Activated CD4-positive, alpha-beta memory T cell treated with anti-CD3 and anti-CD28 coated beads, Interleukin-2, amount 10 ng/mL, durations not matched to agents 7 days and 5 days (primary cell): ENCODE measurements at regions not wholly inside any gene's neighbourhood (a gene's known extent, or its start where the extent isn't known, plus 50 kb on each side); places are given as distances from the start of the nearest gene placed in this dataset.
"Not testable (repeated sequence)": the region's sequence is repeated elsewhere in the genome, so short reads cannot be mapped to it uniquely, and the experiment has no call there.

ENCODE experiments used
- CTCF ChIA-PET: fragments of 350-600 bp; sonication (Branson Sonifier 250); formaldehyde crosslinking; loops from one replicate; lab custom pipeline; 2021; ENCODE audit warnings: antibody characterized with exemption, inconsistent platforms; lab: Charles Lee
- POLR2A ChIA-PET: fragments of 350-600 bp; sonication (Branson Sonifier 250); formaldehyde crosslinking; loops from one replicate; lab custom pipeline; 2021; ENCODE audit warnings: antibody characterized with exemption; lab: Charles Lee
- DNase-seq: peaks from one replicate; pipeline ENCODE4 v3.0.0-alpha.2; 2020
- H3K27ac Mint-ChIP-seq: one replicate; pipeline ENCODE4 v1.8.0; 2021; ENCODE audit warnings: mild to moderate bottlenecking, mixed read lengths
- H3K27me3 Mint-ChIP-seq: one replicate; pipeline ENCODE4 v1.8.0; 2021; ENCODE audit warnings: mixed read lengths
- H3K36me3 Mint-ChIP-seq: one replicate; pipeline ENCODE4 v1.8.0; 2021; ENCODE audit warnings: low read depth, mixed read lengths
- H3K4me1 Mint-ChIP-seq: one replicate; pipeline ENCODE4 v1.8.0; 2021; ENCODE audit warnings: mixed read lengths
- H3K4me3 Mint-ChIP-seq: one replicate; pipeline ENCODE4 v1.8.0; 2021; ENCODE audit warnings: mild to moderate bottlenecking, mixed read lengths
- H3K9me3 Mint-ChIP-seq: one replicate; pipeline ENCODE4 v1.8.0; 2021; ENCODE audit warnings: mixed read lengths

- H3K27ac Mint-ChIP-seq, result not testable (repeated sequence)
- POLR2A ChIA-PET, result interaction anchor here (1.6 kb wide), 1 partner anchor 11 kb away, joined by 3 read pairs; no protein-coding TSS in a partner anchor
These were observed 105.0 kb upstream of the ZNF516 start for GRCh38 chr18:76600076-76600475.

GRCh38 chr18:76594966-76595365 is 99.9 kb upstream of the ZNF516 start:
- Mint-ChIP-seq H3K36me3 (no peaks in the 10 kb centered on the region), H3K4me1 (peaks cover 3% of the 10 kb centered on the region), H3K27ac (no peak overlapping the region), H3K9me3 (no peaks in the 10 kb centered on the region), H3K4me3 (no peak overlapping the region), H3K27me3 (peaks cover 15% of the 10 kb centered on the region)
- ChIA-PET POLR2A (no interaction called here), CTCF (no interaction called here)
- no peak for DNase-seq

More at GRCh38 chr18:76600076-76600475, 105.0 kb upstream of the ZNF516 start:
- CTCF ChIA-PET, DNase-seq, H3K4me1 Mint-ChIP-seq, H3K36me3 Mint-ChIP-seq, H3K27me3 Mint-ChIP-seq, H3K9me3 Mint-ChIP-seq, H3K4me3 Mint-ChIP-seq: not testable (repeated sequence)

- H3K4me1 Mint-ChIP-seq, result peaks cover under 1% of the 10 kb centered on the region
- no peaks in the 10 kb centered on the region for H3K36me3 Mint-ChIP-seq
- ChIA-PET POLR2A (no interaction called here), CTCF (no interaction called here)
- DNase-seq, result no peak
- H3K27me3 Mint-ChIP-seq, result peaks cover 21% of the 10 kb centered on the region
- H3K4me3 Mint-ChIP-seq, result no peak overlapping the region
- no peak overlapping the region for H3K27ac Mint-ChIP-seq
- no peaks in the 10 kb centered on the region for H3K9me3 Mint-ChIP-seq
These were observed 98.8 kb upstream of the ZNF516 start for GRCh38 chr18:76593843-76594242.

GRCh38 chr18:76592981-76593381 is 97.9 kb upstream of the ZNF516 start:
- peaks cover 4% of the 10 kb centered on the region for H3K4me1 Mint-ChIP-seq
- CTCF ChIA-PET, result no interaction called here
- H3K9me3 Mint-ChIP-seq, result no peaks in the 10 kb centered on the region
- H3K36me3 Mint-ChIP-seq, result no peaks in the 10 kb centered on the region
- peaks cover 26% of the 10 kb centered on the region for H3K27me3 Mint-ChIP-seq
- POLR2A ChIA-PET, result no interaction called here
- no peak overlapping the region for H3K27ac Mint-ChIP-seq
- DNase-seq, result no peak
- H3K4me3 Mint-ChIP-seq, result no peak overlapping the region

GRCh38 chr18:76592096-76592495 is 97.1 kb upstream of the ZNF516 start:
- Mint-ChIP-seq H3K27me3 (peaks cover 23% of the 10 kb centered on the region), H3K4me3 (no peak overlapping the region), H3K9me3 (no peaks in the 10 kb centered on the region), H3K4me1 (peaks cover 4% of the 10 kb centered on the region), H3K36me3 (no peaks in the 10 kb centered on the region), H3K27ac (no peak overlapping the region)
- ChIA-PET CTCF (no interaction called here), POLR2A (no interaction called here)
- no peak for DNase-seq

GRCh38 chr18:76589866-76590265 is 94.8 kb upstream of the ZNF516 start:
- Mint-ChIP-seq H3K36me3 (no peaks in the 10 kb centered on the region), H3K27ac (no peak overlapping the region), H3K4me3 (no peak overlapping the region), H3K9me3 (no peaks in the 10 kb centered on the region), H3K27me3 (peaks cover 20% of the 10 kb centered on the region), H3K4me1 (peaks cover 4% of the 10 kb centered on the region)
- ChIA-PET POLR2A (interaction anchor here (0.7 kb wide), 1 partner anchor 9 kb away, joined by 3 read pairs; no protein-coding TSS in a partner anchor), CTCF (interaction anchor here (0.6 kb wide), 1 partner anchor 34 kb away, joined by 3 read pairs; no protein-coding TSS in a partner anchor)
- DNase-seq, result no peak

- ChIA-PET POLR2A (interaction anchor here (0.7 kb wide), 1 partner anchor 10 kb away, joined by 3 read pairs; no protein-coding TSS in a partner anchor), CTCF (interaction anchor here (0.6 kb wide), 1 partner anchor 33 kb away, joined by 3 read pairs; no protein-coding TSS in a partner anchor)
These were observed 94.3 kb upstream of the ZNF516 start for GRCh38 chr18:76589316-76589715.

GRCh38 chr18:76588601-76589226 is 93.7 kb upstream of the ZNF516 start:
- no peak for DNase-seq
- Mint-ChIP-seq H3K27me3 (peaks cover 20% of the 10 kb centered on the region), H3K4me1 (peaks cover 4% of the 10 kb centered on the region), H3K27ac (no peak overlapping the region), H3K9me3 (no peaks in the 10 kb centered on the region), H3K36me3 (no peaks in the 10 kb centered on the region), H3K4me3 (no peak overlapping the region)
- ChIA-PET POLR2A (no interaction called here), CTCF (no interaction called here)

More at GRCh38 chr18:76589316-76589715, 94.3 kb upstream of the ZNF516 start:
- Mint-ChIP-seq H3K27me3 (peaks cover 20% of the 10 kb centered on the region), H3K9me3 (no peaks in the 10 kb centered on the region), H3K27ac (no peak overlapping the region), H3K4me3 (no peak overlapping the region), H3K4me1 (peaks cover 4% of the 10 kb centered on the region), H3K36me3 (no peaks in the 10 kb centered on the region)
- no peak for DNase-seq

GRCh38 chr18:76587879-76588271 is 92.8 kb upstream of the ZNF516 start:
- CTCF ChIA-PET, result no interaction called here

GRCh38 chr18:76587147-76587878 is 92.3 kb upstream of the ZNF516 start:
- no peak overlapping the region for H3K27ac Mint-ChIP-seq
- no peak for DNase-seq
- no peaks in the 10 kb centered on the region for H3K9me3 Mint-ChIP-seq
- peaks cover 20% of the 10 kb centered on the region for H3K27me3 Mint-ChIP-seq
- ChIA-PET POLR2A (no interaction called here), CTCF (no interaction called here)
- no peaks in the 10 kb centered on the region for H3K36me3 Mint-ChIP-seq
- H3K4me1 Mint-ChIP-seq, result peaks cover 4% of the 10 kb centered on the region
- no peak overlapping the region for H3K4me3 Mint-ChIP-seq

More at GRCh38 chr18:76587879-76588271, 92.8 kb upstream of the ZNF516 start:
- Mint-ChIP-seq H3K4me1 (peaks cover 4% of the 10 kb centered on the region), H3K4me3 (no peak overlapping the region), H3K27me3 (peaks cover 20% of the 10 kb centered on the region), H3K36me3 (no peaks in the 10 kb centered on the region), H3K9me3 (no peaks in the 10 kb centered on the region), H3K27ac (no peak overlapping the region)
- DNase-seq, result no peak
- POLR2A ChIA-PET, result no interaction called here

GRCh38 chr18:76584414-76585310 is 89.6 kb upstream of the ZNF516 start:
- H3K36me3 Mint-ChIP-seq, result no peaks in the 10 kb centered on the region
- H3K27ac Mint-ChIP-seq, result no peak overlapping the region
- peaks cover 16% of the 10 kb centered on the region for H3K27me3 Mint-ChIP-seq
- ChIA-PET CTCF (no interaction called here), POLR2A (no interaction called here)
- no peak overlapping the region for H3K4me3 Mint-ChIP-seq
- no peaks in the 10 kb centered on the region for H3K9me3 Mint-ChIP-seq
- H3K4me1 Mint-ChIP-seq, result peaks cover 4% of the 10 kb centered on the region
- no peak for DNase-seq

- Mint-ChIP-seq H3K4me1 (no peaks in the 10 kb centered on the region), H3K27me3 (peaks cover 8% of the 10 kb centered on the region), H3K4me3 (no peak overlapping the region), H3K36me3 (no peaks in the 10 kb centered on the region), H3K9me3 (no peaks in the 10 kb centered on the region), H3K27ac (no peak overlapping the region)
- CTCF ChIA-PET, result no interaction called here
- no peak for DNase-seq
- POLR2A ChIA-PET, result no interaction called here
These were observed 86.2 kb upstream of the ZNF516 start for GRCh38 chr18:76581261-76581660.
